CD14-positive monocyte (primary cell): ENCODE measurements at regions not wholly inside any gene's neighbourhood (a gene's known extent, or its start where the extent isn't known, plus 50 kb on each side); places are given as distances from the start of the nearest gene placed in this dataset.

Source experiments
- DNase-seq, 3 donors: peaks; one replicate each; pipeline ENCODE4 v3.0.0-alpha.2; 2011 to 2022
- H2AFZ ChIP-seq: 2 replicates; pipeline ENCODE4 v1.6.0; 2012; ENCODE audit warnings: mild to moderate bottlenecking, low read depth, low read length, inconsistent platforms; ENCODE audit not compliant: insufficient read depth, poor library complexity, severe bottlenecking
- H3K27ac ChIP-seq, 2 donors: 1 replicate in 1 of 2; 2 replicates in 1 of 2; pipeline ENCODE4 v1.5.1; 2012 to 2013; ENCODE audit warnings: low read length in 2 of 2, control low read depth in 1 of 2, inconsistent platforms in 1 of 2, low read depth in 1 of 2, mild to moderate bottlenecking in 1 of 2
- H3K27me3 ChIP-seq, 2 donors: one replicate each; pipeline versions ENCODE4 v1.6.0 to v1.6.1; 2011 to 2013; ENCODE audit warnings: low read length in 2 of 2; ENCODE audit not compliant: control insufficient read depth in 2 of 2, insufficient read depth in 2 of 2
- H3K36me3 ChIP-seq, 2 donors: replicated peaks in 1 of 2; 1 replicate in 1 of 2; 2 replicates in 1 of 2; pipeline versions ENCODE4 v1.5.1 to v1.6.1; 2012 to 2013; ENCODE audit warnings: low read length in 2 of 2, control low read depth in 1 of 2, inconsistent platforms in 1 of 2, mild to moderate bottlenecking in 1 of 2; ENCODE audit not compliant: insufficient read depth in 2 of 2, control insufficient read depth in 1 of 2
- H3K4me1 ChIP-seq, 2 donors: 1 replicate in 1 of 2; 2 replicates in 1 of 2; pipeline versions ENCODE4 v1.5.1 to v1.6.1; 2012 to 2013; ENCODE audit warnings: low read length in 2 of 2, control low read depth in 1 of 2, inconsistent platforms in 1 of 2, mild to moderate bottlenecking in 1 of 2, moderate library complexity in 1 of 2; ENCODE audit not compliant: insufficient read depth in 2 of 2, control insufficient read depth in 1 of 2
- H3K4me2 ChIP-seq: replicated peaks from 2 replicates; pipeline ENCODE3; 2012; ENCODE audit warnings: low read length, moderate library complexity, mild to moderate bottlenecking; ENCODE audit not compliant: poor library complexity, severe bottlenecking; ENCODE audit errors: extremely low read depth
- H3K4me3 ChIP-seq, 3 experiments: fragments of 200-600 bp in 1 of 3; sonication (generic) in 1 of 3; replicated peaks in 1 of 3; 1 replicate in 2 of 3; 2 replicates in 1 of 3; pipeline ENCODE4 v1.5.1; 2011 to 2013; ENCODE audit warnings: low read length in 3 of 3, mild to moderate bottlenecking in 3 of 3, control low read depth in 2 of 3, low read depth in 2 of 3, inconsistent platforms in 1 of 3, moderate library complexity in 1 of 3
- H3K79me2 ChIP-seq: 2 replicates; pipeline ENCODE4 v1.6.0; 2012; ENCODE audit warnings: mild to moderate bottlenecking, control low read depth, inconsistent platforms, low read length, moderate library complexity; ENCODE audit not compliant: insufficient read depth
- H3K9ac ChIP-seq: 2 replicates; pipeline ENCODE4 v1.6.0; 2017; ENCODE audit warnings: low read length, mild to moderate bottlenecking; ENCODE audit not compliant: insufficient read depth, poor library complexity, severe bottlenecking
- H3K9me3 ChIP-seq, 2 donors: replicated peaks in 1 of 2; 1 replicate in 1 of 2; 2 replicates in 1 of 2; pipeline versions ENCODE4 v1.5.1 to v1.6.1; 2012 to 2013; ENCODE audit warnings: low read length in 2 of 2, control low read depth in 1 of 2; ENCODE audit not compliant: control insufficient read depth in 1 of 2, insufficient read depth in 1 of 2
- H4K20me1 ChIP-seq: 2 replicates; pipeline ENCODE4 v1.6.0; 2012; ENCODE audit warnings: mild to moderate bottlenecking, low read length, control low read depth, moderate library complexity; ENCODE audit not compliant: insufficient read depth
- H3K27ac Mint-ChIP-seq, 7 donors: one replicate each; pipeline ENCODE4 v1.8.0; 2020; ENCODE audit warnings: mild to moderate bottlenecking in 7 of 7, mixed read lengths in 7 of 7, moderate library complexity in 6 of 7, inconsistent platforms in 2 of 7
- H3K27me3 Mint-ChIP-seq, 3 donors: one replicate each; pipeline ENCODE4 v1.8.0; 2021 to 2022; ENCODE audit warnings: low read depth in 3 of 3, mild to moderate bottlenecking in 3 of 3, mixed read lengths in 3 of 3, moderate library complexity in 3 of 3, inconsistent platforms in 1 of 3
- H3K36me3 Mint-ChIP-seq, 2 donors: one replicate each; pipeline ENCODE4 v1.8.0; 2020; ENCODE audit warnings: mixed read lengths in 2 of 2, inconsistent platforms in 1 of 2, mild to moderate bottlenecking in 1 of 2
- H3K4me1 Mint-ChIP-seq: one replicate; pipeline ENCODE4 v1.8.0; 2020; ENCODE audit warnings: mild to moderate bottlenecking, mixed read lengths
- H3K4me3 Mint-ChIP-seq, 2 donors: one replicate each; pipeline ENCODE4 v1.8.0; 2020; ENCODE audit warnings: mild to moderate bottlenecking in 2 of 2, mixed read lengths in 2 of 2, moderate library complexity in 1 of 2
- H3K9me3 Mint-ChIP-seq, 7 donors: one replicate each; pipeline ENCODE4 v1.8.0; 2020 to 2022; ENCODE audit warnings: mixed read lengths in 7 of 7, mild to moderate bottlenecking in 6 of 7, moderate library complexity in 6 of 7, inconsistent platforms in 2 of 7
- WGBS: methylation state at CpG from one replicate; pipeline ENCODE4 v1.1.5; 2013; ENCODE audit warnings: missing lambda C conversion rate; ENCODE audit not compliant: insufficient coverage; 5-methylcytosine and 5-hydroxymethylcytosine counted together
- intact Hi-C, 2 donors: fragments of 100-400 bp; cut with micrococcal nuclease; formaldehyde crosslinking; loops; one replicate each; pipeline versions ENCODE4 v1.15.0 to v1.15.1; 2023
- TF ChIP-seq, protein P1 (sequence below): fragments of 200-600 bp; IDR thresholded peaks from one replicate; pipeline ENCODE4 v1.8.0; 2022; ENCODE audit warnings: antibody characterized with exemption, mild to moderate bottlenecking

DNA sequence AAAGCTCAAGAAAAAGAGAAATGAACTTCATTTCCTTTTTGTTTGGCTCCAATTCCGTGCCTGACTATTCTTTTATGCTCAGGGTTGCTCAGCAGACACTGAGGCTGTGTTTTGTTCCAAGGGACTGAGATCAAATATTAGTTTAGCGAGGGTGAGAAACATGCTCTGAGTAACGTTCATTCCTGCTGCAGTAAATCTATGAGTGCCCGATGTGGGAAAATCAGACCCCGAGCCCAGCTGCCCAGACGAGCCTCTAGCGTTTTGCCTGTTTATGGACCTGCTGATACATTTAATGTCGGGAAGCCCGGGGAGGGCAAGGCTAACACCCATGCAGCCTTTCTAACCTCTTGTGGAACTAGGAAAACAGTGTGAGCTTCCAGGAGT lies 119.2 kb downstream of the VAPA start:
- H3K79me2 ChIP-seq: no peaks in the 10 kb centered on the region
- peak overlapping the region; percentile 81 for H3K4me2 ChIP-seq
- Mint-ChIP-seq H3K36me3 (peaks cover 0 to 1% of the 10 kb centered on the region in 2 donors), H3K4me3 (peak overlapping the region; percentile 71 to 77), H3K27me3 (peaks cover 4 to 6% (median 4%) of the 10 kb centered on the region in 3 donors), H3K4me1 (peaks cover 15% of the 10 kb centered on the region), H3K27ac (peak overlapping the region; percentile 65 to 91 (median 86)), H3K9me3 (peaks cover 0 to 2% (median 0%) of the 10 kb centered on the region in 7 donors)
- no peaks in the 10 kb centered on the region for H3K9me3 ChIP-seq
- peak overlapping the region in 1 of 2 donors; percentile 82 for H3K27ac ChIP-seq
- whole genome bisulfite sequencing: 29% methylated on average over 7 of the region's 9 CpGs
- peak overlapping the region; percentile 40 to 72 (median 43) for H3K4me3 ChIP-seq
- H4K20me1 ChIP-seq: no peaks in the 10 kb centered on the region
- H3K27me3 ChIP-seq: no peaks in the 10 kb centered on the region
- H3K4me1 ChIP-seq: peaks cover 14 to 20% of the 10 kb centered on the region in 2 donors
- H3K36me3 ChIP-seq: no peaks in the 10 kb centered on the region
- intact Hi-C loops: no loop called here
- peak overlapping the region; percentile 88 for H3K9ac ChIP-seq
- DNase-seq: no peak
- H2AFZ ChIP-seq: peak overlapping the region; percentile 99
- TF ChIP-seq, protein P1, sequence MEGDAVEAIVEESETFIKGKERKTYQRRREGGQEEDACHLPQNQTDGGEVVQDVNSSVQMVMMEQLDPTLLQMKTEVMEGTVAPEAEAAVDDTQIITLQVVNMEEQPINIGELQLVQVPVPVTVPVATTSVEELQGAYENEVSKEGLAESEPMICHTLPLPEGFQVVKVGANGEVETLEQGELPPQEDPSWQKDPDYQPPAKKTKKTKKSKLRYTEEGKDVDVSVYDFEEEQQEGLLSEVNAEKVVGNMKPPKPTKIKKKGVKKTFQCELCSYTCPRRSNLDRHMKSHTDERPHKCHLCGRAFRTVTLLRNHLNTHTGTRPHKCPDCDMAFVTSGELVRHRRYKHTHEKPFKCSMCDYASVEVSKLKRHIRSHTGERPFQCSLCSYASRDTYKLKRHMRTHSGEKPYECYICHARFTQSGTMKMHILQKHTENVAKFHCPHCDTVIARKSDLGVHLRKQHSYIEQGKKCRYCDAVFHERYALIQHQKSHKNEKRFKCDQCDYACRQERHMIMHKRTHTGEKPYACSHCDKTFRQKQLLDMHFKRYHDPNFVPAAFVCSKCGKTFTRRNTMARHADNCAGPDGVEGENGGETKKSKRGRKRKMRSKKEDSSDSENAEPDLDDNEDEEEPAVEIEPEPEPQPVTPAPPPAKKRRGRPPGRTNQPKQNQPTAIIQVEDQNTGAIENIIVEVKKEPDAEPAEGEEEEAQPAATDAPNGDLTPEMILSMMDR: no peak

GRCh38 chr18:10035281-10035991 lies 121.6 kb downstream of the VAPA start:
- H3K36me3 ChIP-seq: no peaks in the 10 kb centered on the region
- TF ChIP-seq, protein P1: no peak
- H3K27ac ChIP-seq: no peak overlapping the region
- no peak for DNase-seq
- H3K4me1 ChIP-seq: peaks cover 14 to 20% of the 10 kb centered on the region in 2 donors
- peaks cover 2 to 8% (median 2%) of the 10 kb centered on the region in 3 donors for H3K27me3 Mint-ChIP-seq
- H2AFZ ChIP-seq: no peak overlapping the region
- H3K9ac ChIP-seq: no peak overlapping the region
- H3K79me2 ChIP-seq: no peaks in the 10 kb centered on the region
- H3K9me3 ChIP-seq: no peaks in the 10 kb centered on the region
- no peak overlapping the region for H3K4me2 ChIP-seq
- H3K27ac Mint-ChIP-seq: no peak overlapping the region
- no peaks in the 10 kb centered on the region for H3K27me3 ChIP-seq
- peaks cover 0 to 2% (median 0%) of the 10 kb centered on the region in 7 donors for H3K9me3 Mint-ChIP-seq
- H3K36me3 Mint-ChIP-seq: peaks cover 0 to 1% of the 10 kb centered on the region in 2 donors
- 94% methylated on average over 5 of the region's 13 CpGs for WGBS
- intact Hi-C loops: no loop called here
- H3K4me1 Mint-ChIP-seq: peaks cover 18% of the 10 kb centered on the region
- H4K20me1 ChIP-seq: no peaks in the 10 kb centered on the region
- no peak overlapping the region for H3K4me3 Mint-ChIP-seq
- H3K4me3 ChIP-seq: no peak overlapping the region
